ENCODE measurements at regions not wholly inside any gene's neighbourhood (a gene's known extent, or its start where the extent isn't known, plus 50 kb on each side); places are given as distances from the start of the nearest gene placed in this dataset.

- no peak for ATAC-seq
- H3K4me3 Mint-ChIP-seq = no peak overlapping the region
- H3K27ac Mint-ChIP-seq = no peak overlapping the region
Measured at GRCh38 chr12:98439471-98439951, 75.9 kb upstream of the TMPO start.

GRCh38 chr12:98439981-98440581 is 75.3 kb upstream of the TMPO start:
- Mint-ChIP-seq H3K27me3 (peaks cover 69% of the 10 kb centered on the region), H3K4me1 (no peaks in the 10 kb centered on the region), H3K27ac (no peak overlapping the region), H3K4me3 (no peak overlapping the region), H3K36me3 (peaks cover 4% of the 10 kb centered on the region), H3K9me3 (peaks cover 4% of the 10 kb centered on the region)
- no peak for ATAC-seq

More at GRCh38 chr12:98439471-98439951, 75.9 kb upstream of the TMPO start:
- H3K4me1 Mint-ChIP-seq = no peaks in the 10 kb centered on the region
- peaks cover 75% of the 10 kb centered on the region for H3K27me3 Mint-ChIP-seq
- H3K36me3 Mint-ChIP-seq = peaks cover 6% of the 10 kb centered on the region
- peaks cover 6% of the 10 kb centered on the region for H3K9me3 Mint-ChIP-seq

- H3K9me3 Mint-ChIP-seq = no peaks in the 10 kb centered on the region
- no peaks in the 10 kb centered on the region for H3K4me1 Mint-ChIP-seq
- H3K4me3 Mint-ChIP-seq = no peak overlapping the region
- H3K27ac Mint-ChIP-seq = no peak overlapping the region
- H3K36me3 Mint-ChIP-seq = no peaks in the 10 kb centered on the region
- no peak for ATAC-seq
- peaks cover 34% of the 10 kb centered on the region for H3K27me3 Mint-ChIP-seq
Measured at GRCh38 chr12:98446060-98446459, 69.3 kb upstream of the TMPO start.

- no peaks in the 10 kb centered on the region for H3K9me3 Mint-ChIP-seq
- no peaks in the 10 kb centered on the region for H3K36me3 Mint-ChIP-seq
- no peaks in the 10 kb centered on the region for H3K4me1 Mint-ChIP-seq
- no peak overlapping the region for H3K4me3 Mint-ChIP-seq
- no peak for ATAC-seq
- peaks cover 34% of the 10 kb centered on the region for H3K27me3 Mint-ChIP-seq
- no peak overlapping the region for H3K27ac Mint-ChIP-seq
Measured at GRCh38 chr12:98446682-98447081, 68.7 kb upstream of the TMPO start.

GRCh38 chr12:98449584-98449983 is 65.8 kb upstream of the TMPO start:
- no peaks in the 10 kb centered on the region for H3K36me3 Mint-ChIP-seq
- peaks cover 43% of the 10 kb centered on the region for H3K27me3 Mint-ChIP-seq
- ATAC-seq = no peak
- H3K4me3 Mint-ChIP-seq = no peak overlapping the region
- H3K4me1 Mint-ChIP-seq = no peaks in the 10 kb centered on the region
- H3K9me3 Mint-ChIP-seq = no peaks in the 10 kb centered on the region
- no peak overlapping the region for H3K27ac Mint-ChIP-seq

GRCh38 chr12:98453070-98453469 is 62.3 kb upstream of the TMPO start:
- no peak overlapping the region for H3K27ac Mint-ChIP-seq
- no peak for ATAC-seq
- H3K9me3 Mint-ChIP-seq = no peaks in the 10 kb centered on the region
- H3K27me3 Mint-ChIP-seq = peaks cover 57% of the 10 kb centered on the region
- H3K4me3 Mint-ChIP-seq = no peak overlapping the region
- no peaks in the 10 kb centered on the region for H3K36me3 Mint-ChIP-seq
- peaks cover 6% of the 10 kb centered on the region for H3K4me1 Mint-ChIP-seq

- H3K36me3 Mint-ChIP-seq = no peaks in the 10 kb centered on the region
- no peak for ATAC-seq
Measured at GRCh38 chr12:98453492-98453891, 61.9 kb upstream of the TMPO start.

GRCh38 chr12:98456041-98456440 is 59.3 kb upstream of the TMPO start:
- ATAC-seq = no peak
- no peaks in the 10 kb centered on the region for H3K9me3 Mint-ChIP-seq
- no peaks in the 10 kb centered on the region for H3K36me3 Mint-ChIP-seq
- H3K4me1 Mint-ChIP-seq = peaks cover 6% of the 10 kb centered on the region
- H3K27ac Mint-ChIP-seq = no peak overlapping the region
- peaks cover 50% of the 10 kb centered on the region for H3K27me3 Mint-ChIP-seq
- H3K4me3 Mint-ChIP-seq = no peak overlapping the region

More at GRCh38 chr12:98453492-98453891, 61.9 kb upstream of the TMPO start:
- no peaks in the 10 kb centered on the region for H3K9me3 Mint-ChIP-seq
- H3K27ac Mint-ChIP-seq = no peak overlapping the region
- H3K4me1 Mint-ChIP-seq = peaks cover 6% of the 10 kb centered on the region
- no peak overlapping the region for H3K4me3 Mint-ChIP-seq
- peaks cover 53% of the 10 kb centered on the region for H3K27me3 Mint-ChIP-seq

GRCh38 chr12:98456576-98457573 is 58.5 kb upstream of the TMPO start:
- H3K4me1 Mint-ChIP-seq = peaks cover 6% of the 10 kb centered on the region
- no peaks in the 10 kb centered on the region for H3K9me3 Mint-ChIP-seq
- H3K4me3 Mint-ChIP-seq = peak overlapping the region; percentile 63
- H3K36me3 Mint-ChIP-seq = no peaks in the 10 kb centered on the region
- ATAC-seq = peak; percentile 41
- no peak overlapping the region for H3K27ac Mint-ChIP-seq
- peaks cover 43% of the 10 kb centered on the region for H3K27me3 Mint-ChIP-seq

- no peak overlapping the region for H3K27ac Mint-ChIP-seq
- no peaks in the 10 kb centered on the region for H3K36me3 Mint-ChIP-seq
- peaks cover 26% of the 10 kb centered on the region for H3K27me3 Mint-ChIP-seq
- H3K4me3 Mint-ChIP-seq = no peak overlapping the region
- no peaks in the 10 kb centered on the region for H3K4me1 Mint-ChIP-seq
- no peaks in the 10 kb centered on the region for H3K9me3 Mint-ChIP-seq
- ATAC-seq = no peak
Measured at GRCh38 chr12:98464190-98464589, 51.2 kb upstream of the TMPO start.

GRCh38 chr12:98465505-98465904 is 49.9 kb upstream of the TMPO start:
- ATAC-seq = no peak
- Mint-ChIP-seq H3K4me3 (no peak overlapping the region), H3K27me3 (peaks cover 28% of the 10 kb centered on the region), H3K9me3 (no peaks in the 10 kb centered on the region), H3K27ac (no peak overlapping the region), H3K36me3 (no peaks in the 10 kb centered on the region), H3K4me1 (no peaks in the 10 kb centered on the region)

All from stimulated activated memory B cell treated with anti-CD40 and anti-IgM and Interleukin-4, amounts not matched to agents 10 μg/mL and 1 μg/mL and 100 μg/mL, for 72 hours (primary cell).